K562 (cell line): ENCODE measurements at regions not wholly inside any gene's neighbourhood (a gene's known extent, or its start where the extent isn't known, plus 50 kb on each side); places are given as distances from the start of the nearest gene placed in this dataset.

Source experiments
- BCOR ChIP-seq: fragments of 450-650 bp; IDR thresholded peaks from 2 replicates; pipeline ENCODE4 v1.6.1; 2016
- ESRRA ChIP-seq: fragments of 450-650 bp; IDR thresholded peaks from 2 replicates; pipeline ENCODE4 v1.6.1; 2014; ENCODE audit warnings: low read depth, mild to moderate bottlenecking, moderate library complexity, borderline replicate concordance
- FOSL1 ChIP-seq: fragments of 200-800 bp; sonication (Bioruptor generic); conservative IDR thresholded peaks from 2 replicates; pipeline ENCODE4 v1.6.1; 2016; ENCODE audit warnings: missing genetic modification characterization, missing compliant biosample characterization
- JUND ChIP-seq, 2 experiments: IDR thresholded peaks; 2 replicates in 1 of 2; 3 replicates in 1 of 2; pipeline ENCODE4 v1.6.1; 2011; ENCODE audit warnings: borderline replicate concordance in 2 of 2, low read depth in 2 of 2, low read length in 2 of 2, improper control_type of control experiment in 1 of 2, missing biosample characterization in 1 of 2, missing genetic modification characterization in 1 of 2, missing genetic modification reagents in 1 of 2
- MIER1 ChIP-seq: fragments of 450-650 bp; IDR thresholded peaks from 2 replicates; pipeline ENCODE4 v1.6.1; 2016; ENCODE audit warnings: antibody characterized with exemption, mild to moderate bottlenecking, low read depth
- SMC3 ChIP-seq: conservative IDR thresholded peaks from 2 replicates; pipeline ENCODE4 v1.6.1; 2011; ENCODE audit warnings: low read depth, low read length, improper control_type of control experiment; ENCODE audit not compliant: insufficient read depth
- ZNF318 ChIP-seq, 2 experiments: fragments of 450-650 bp; IDR thresholded peaks; 2 replicates each; pipeline ENCODE4 v1.6.1; 2016; ENCODE audit warnings: mild to moderate bottlenecking in 2 of 2, borderline replicate concordance in 1 of 2, low read depth in 1 of 2, moderate library complexity in 1 of 2
- TF ChIP-seq, protein P1 (sequence below): fragments of 450-650 bp; IDR thresholded peaks from 2 replicates; pipeline ENCODE4 v1.6.1; 2018; ENCODE audit warnings: mild to moderate bottlenecking, low read depth; ENCODE audit not compliant: partially characterized antibody
- TF ChIP-seq, protein P2 (sequence below), 2 experiments: fragments of 450-650 bp; IDR thresholded peaks; 2 replicates each; pipeline ENCODE4 v1.6.1; 2016

DNA sequence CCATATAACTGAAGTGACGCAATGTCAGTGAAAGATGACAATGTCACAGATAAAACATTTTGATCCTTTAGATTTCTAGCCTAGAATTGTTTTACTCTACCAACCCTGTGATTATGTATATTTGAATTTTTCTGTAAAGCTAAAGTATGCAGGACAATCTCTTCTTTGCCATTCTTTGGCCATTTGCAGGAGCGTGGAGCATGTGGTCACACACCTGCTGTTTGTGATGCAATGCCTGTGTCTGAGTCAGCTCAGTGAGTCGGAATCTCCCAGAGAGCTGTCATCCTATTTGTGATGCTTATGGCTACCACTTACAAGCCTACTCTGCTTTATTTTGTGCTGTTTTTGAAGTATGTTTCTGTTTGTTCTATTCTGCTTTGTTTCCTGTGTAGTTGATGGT, 214.5 kb downstream of the NAF1 start (continued):
- TF ChIP-seq, protein P1, sequence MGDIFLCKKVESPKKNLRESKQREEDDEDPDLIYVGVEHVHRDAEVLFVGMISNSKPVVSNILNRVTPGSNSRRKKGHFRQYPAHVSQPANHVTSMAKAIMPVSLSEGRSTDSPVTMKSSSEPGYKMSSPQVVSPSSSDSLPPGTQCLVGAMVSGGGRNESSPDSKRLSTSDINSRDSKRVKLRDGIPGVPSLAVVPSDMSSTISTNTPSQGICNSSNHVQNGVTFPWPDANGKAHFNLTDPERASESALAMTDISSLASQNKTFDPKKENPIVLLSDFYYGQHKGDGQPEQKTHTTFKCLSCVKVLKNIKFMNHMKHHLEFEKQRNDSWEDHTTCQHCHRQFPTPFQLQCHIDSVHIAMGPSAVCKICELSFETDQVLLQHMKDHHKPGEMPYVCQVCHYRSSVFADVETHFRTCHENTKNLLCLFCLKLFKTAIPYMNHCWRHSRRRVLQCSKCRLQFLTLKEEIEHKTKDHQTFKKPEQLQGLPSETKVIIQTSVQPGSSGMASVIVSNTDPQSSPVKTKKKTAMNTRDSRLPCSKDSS: no peak
- peak; percentile 69 for TF ChIP-seq FOSL1 (tag)
- no peak for TF ChIP-seq SMC3
- TF ChIP-seq, protein P2, sequence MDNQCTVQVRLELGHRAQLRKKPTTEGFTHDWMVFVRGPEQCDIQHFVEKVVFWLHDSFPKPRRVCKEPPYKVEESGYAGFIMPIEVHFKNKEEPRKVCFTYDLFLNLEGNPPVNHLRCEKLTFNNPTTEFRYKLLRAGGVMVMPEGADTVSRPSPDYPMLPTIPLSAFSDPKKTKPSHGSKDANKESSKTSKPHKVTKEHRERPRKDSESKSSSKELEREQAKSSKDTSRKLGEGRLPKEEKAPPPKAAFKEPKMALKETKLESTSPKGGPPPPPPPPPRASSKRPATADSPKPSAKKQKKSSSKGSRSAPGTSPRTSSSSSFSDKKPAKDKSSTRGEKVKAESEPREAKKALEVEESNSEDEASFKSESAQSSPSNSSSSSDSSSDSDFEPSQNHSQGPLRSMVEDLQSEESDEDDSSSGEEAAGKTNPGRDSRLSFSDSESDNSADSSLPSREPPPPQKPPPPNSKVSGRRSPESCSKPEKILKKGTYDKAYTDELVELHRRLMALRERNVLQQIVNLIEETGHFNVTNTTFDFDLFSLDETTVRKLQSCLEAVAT (IDR thresholded peaks at IDR 0.05): no peak
- peak in 1 of 2 experiments; percentile 32; a peak in 1 of 4 replicates for TF ChIP-seq ZNF318 (IDR thresholded peaks at IDR 0.05; ENCODE audit: borderline replicate concordance in 1 of 2, low read depth in 1 of 2)
- 0 out of 2 replicates have a peak, but pooled peaks have one; percentile 29 for TF ChIP-seq JUND (IDR thresholded peaks at IDR 0.05; ENCODE audit: borderline replicate concordance, low read depth, low read length)
- no peak; the same call in 2 of the 3 replicates for TF ChIP-seq JUND (tag; IDR thresholded peaks at IDR 0.05; ENCODE audit: borderline replicate concordance, low read depth, low read length)
- no peak for TF ChIP-seq ESRRA
- no peak for TF ChIP-seq BCOR
- no peak for TF ChIP-seq MIER1
